ENCODE measurements at regions not wholly inside any gene's neighbourhood (a gene's known extent, or its start where the extent isn't known, plus 50 kb on each side); places are given as distances from the start of the nearest gene placed in this dataset.

- no peak for TF ChIP-seq CTCF (IDR thresholded peaks at IDR 0.05)
- no peak for TF ChIP-seq EP300 (IDR thresholded peaks at IDR 0.05)
- TF ChIP-seq POLR2A (IDR thresholded peaks at IDR 0.05): no peak
Measured at GRCh38 chr5:141777711-141778110, 95.7 kb upstream of the ARAP3 start.
